ENCODE measurements at regions not wholly inside any gene's neighbourhood (a gene's known extent, or its start where the extent isn't known, plus 50 kb on each side); places are given as distances from the start of the nearest gene placed in this dataset.

- TF ChIP-seq CBX8 (IDR thresholded peaks at IDR 0.05; ENCODE audit: borderline replicate concordance, extremely low read depth, low read depth, low read length, poor library complexity, severe bottlenecking) (no peak), ZNF41 (CRISPR knock-in tag; conservative IDR thresholded peaks at IDR 0.05) (0 out of 2 replicates have a peak, but pooled peaks have one; percentile 17), RBFOX2 (IDR thresholded peaks at IDR 0.05; ENCODE audit: low read depth, low read length) (no peak), ZNF75A (CRISPR knock-in tag; IDR thresholded peaks at IDR 0.05) (no peak), MED1 (CRISPR knock-in tag; IDR thresholded peaks at IDR 0.05; ENCODE audit: borderline replicate concordance) (no peak), ZNF785 (CRISPR knock-in tag; IDR thresholded peaks at IDR 0.05) (no peak), NFE2 (IDR thresholded peaks at IDR 0.05; ENCODE audit: low read depth) (no peak), DNMT1 (IDR thresholded peaks at IDR 0.05) (no peak), LCOR (CRISPR knock-in tag; IDR thresholded peaks at IDR 0.05) (no peak), ZBTB2 (IDR thresholded peaks at IDR 0.05) (no peak), IRF2 (CRISPR knock-in tag; IDR thresholded peaks at IDR 0.05) (no peak), ZNF277 (CRISPR knock-in tag; IDR thresholded peaks at IDR 0.05; ENCODE audit: borderline replicate concordance) (no peak), PPARD (CRISPR knock-in tag; IDR thresholded peaks at IDR 0.05) (no peak)
- TF ChIP-seq, protein P1, sequence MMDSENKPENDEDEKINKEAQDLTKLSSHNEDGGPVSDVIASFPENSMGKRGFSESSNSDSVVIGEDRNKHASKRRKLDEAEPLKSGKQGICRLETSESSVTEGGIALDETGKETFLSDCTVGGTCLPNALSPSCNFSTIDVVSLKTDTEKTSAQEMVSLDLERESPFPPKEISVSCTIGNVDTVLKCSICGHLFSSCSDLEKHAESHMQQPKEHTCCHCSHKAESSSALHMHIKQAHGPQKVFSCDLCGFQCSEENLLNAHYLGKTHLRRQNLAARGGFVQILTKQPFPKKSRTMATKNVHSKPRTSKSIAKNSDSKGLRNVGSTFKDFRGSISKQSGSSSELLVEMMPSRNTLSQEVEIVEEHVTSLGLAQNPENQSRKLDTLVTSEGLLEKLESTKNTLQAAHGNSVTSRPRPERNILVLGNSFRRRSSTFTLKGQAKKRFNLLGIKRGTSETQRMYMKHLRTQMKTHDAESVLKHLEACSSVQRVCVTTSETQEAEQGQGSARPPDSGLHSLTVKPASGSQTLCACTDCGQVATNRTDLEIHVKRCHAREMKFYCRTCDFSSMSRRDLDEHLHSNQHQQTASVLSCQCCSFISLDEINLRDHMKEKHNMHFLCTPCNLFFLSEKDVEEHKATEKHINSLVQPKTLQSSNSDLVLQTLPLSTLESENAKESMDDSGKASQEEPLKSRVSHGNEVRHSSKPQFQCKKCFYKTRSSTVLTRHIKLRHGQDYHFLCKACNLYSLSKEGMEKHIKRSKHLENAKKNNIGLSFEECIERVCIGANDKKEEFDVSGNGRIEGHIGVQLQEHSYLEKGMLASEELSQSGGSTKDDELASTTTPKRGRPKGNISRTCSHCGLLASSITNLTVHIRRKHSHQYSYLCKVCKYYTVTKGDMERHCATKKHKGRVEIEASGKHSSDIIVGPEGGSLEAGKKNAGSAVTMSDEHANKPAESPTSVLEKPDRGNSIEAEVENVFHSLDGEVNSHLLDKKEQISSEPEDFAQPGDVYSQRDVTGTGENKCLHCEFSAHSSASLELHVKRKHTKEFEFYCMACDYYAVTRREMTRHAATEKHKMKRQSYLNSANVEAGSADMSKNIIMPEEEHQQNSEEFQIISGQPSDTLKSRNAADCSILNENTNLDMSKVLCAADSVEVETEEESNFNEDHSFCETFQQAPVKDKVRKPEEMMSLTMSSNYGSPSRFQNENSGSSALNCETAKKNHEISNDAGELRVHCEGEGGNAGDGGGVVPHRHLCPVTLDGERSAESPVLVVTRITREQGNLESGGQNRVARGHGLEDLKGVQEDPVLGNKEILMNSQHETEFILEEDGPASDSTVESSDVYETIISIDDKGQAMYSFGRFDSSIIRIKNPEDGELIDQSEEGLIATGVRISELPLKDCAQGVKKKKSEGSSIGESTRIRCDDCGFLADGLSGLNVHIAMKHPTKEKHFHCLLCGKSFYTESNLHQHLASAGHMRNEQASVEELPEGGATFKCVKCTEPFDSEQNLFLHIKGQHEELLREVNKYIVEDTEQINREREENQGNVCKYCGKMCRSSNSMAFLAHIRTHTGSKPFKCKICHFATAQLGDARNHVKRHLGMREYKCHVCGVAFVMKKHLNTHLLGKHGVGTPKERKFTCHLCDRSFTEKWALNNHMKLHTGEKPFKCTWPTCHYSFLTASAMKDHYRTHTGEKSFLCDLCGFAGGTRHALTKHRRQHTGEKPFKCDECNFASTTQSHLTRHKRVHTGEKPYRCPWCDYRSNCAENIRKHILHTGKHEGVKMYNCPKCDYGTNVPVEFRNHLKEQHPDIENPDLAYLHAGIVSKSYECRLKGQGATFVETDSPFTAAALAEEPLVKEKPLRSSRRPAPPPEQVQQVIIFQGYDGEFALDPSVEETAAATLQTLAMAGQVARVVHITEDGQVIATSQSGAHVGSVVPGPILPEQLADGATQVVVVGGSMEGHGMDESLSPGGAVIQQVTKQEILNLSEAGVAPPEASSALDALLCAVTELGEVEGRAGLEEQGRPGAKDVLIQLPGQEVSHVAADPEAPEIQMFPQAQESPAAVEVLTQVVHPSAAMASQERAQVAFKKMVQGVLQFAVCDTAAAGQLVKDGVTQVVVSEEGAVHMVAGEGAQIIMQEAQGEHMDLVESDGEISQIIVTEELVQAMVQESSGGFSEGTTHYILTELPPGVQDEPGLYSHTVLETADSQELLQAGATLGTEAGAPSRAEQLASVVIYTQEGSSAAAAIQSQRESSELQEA (IDR thresholded peaks at IDR 0.05; ENCODE audit: low read depth): no peak
- TF ChIP-seq, protein P2, sequence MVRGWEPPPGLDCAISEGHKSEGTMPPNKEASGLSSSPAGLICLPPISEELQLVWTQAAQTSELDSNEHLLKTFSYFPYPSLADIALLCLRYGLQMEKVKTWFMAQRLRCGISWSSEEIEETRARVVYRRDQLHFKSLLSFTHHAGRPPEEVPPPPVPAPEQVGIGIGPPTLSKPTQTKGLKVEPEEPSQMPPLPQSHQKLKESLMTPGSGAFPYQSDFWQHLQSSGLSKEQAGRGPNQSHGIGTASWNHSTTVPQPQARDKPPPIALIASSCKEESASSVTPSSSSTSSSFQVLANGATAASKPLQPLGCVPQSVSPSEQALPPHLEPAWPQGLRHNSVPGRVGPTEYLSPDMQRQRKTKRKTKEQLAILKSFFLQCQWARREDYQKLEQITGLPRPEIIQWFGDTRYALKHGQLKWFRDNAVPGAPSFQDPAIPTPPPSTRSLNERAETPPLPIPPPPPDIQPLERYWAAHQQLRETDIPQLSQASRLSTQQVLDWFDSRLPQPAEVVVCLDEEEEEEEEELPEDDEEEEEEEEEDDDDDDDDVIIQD (CRISPR knock-in tag; IDR thresholded peaks at IDR 0.05): no peak
These were observed 508.1 kb downstream of the HAPSTR1 start (continued) for GRCh38 chr16:9599415-9600120.
